Parathyroid adenoma (tissue), 2 donors: ENCODE measurements at regions not wholly inside any gene's neighbourhood (a gene's known extent, or its start where the extent isn't known, plus 50 kb on each side); places are given as distances from the start of the nearest gene placed in this dataset.
"Not testable (repeated sequence)": the region's sequence is repeated elsewhere in the genome, so short reads cannot be mapped to it uniquely, and the experiment has no call there.

Experiments
- H2AFZ ChIP-seq: fragments of 300-600 bp; sonication (generic); one replicate; pipeline ENCODE4 v1.7.0; 2017; ENCODE audit warnings: antibody characterized with exemption, mild to moderate bottlenecking
- H3K27ac ChIP-seq: fragments of 300-600 bp; sonication (generic); one replicate; pipeline ENCODE4 v1.7.0; 2017
- H3K27me3 ChIP-seq: fragments of 300-600 bp; sonication (generic); one replicate; pipeline ENCODE4 v1.7.0; 2017; ENCODE audit warnings: low read length; ENCODE audit not compliant: control insufficient read depth, insufficient read depth
- H3K36me3 ChIP-seq: fragments of 300-600 bp; sonication (generic); one replicate; pipeline ENCODE4 v1.7.0; 2017; ENCODE audit warnings: low read length; ENCODE audit not compliant: control insufficient read depth, insufficient read depth
- H3K4me1 ChIP-seq: fragments of 300-600 bp; sonication (generic); one replicate; pipeline ENCODE4 v1.7.0; 2017; ENCODE audit warnings: control low read depth
- H3K4me2 ChIP-seq: fragments of 300-600 bp; sonication (generic); one replicate; pipeline ENCODE4 v1.7.0; 2017; ENCODE audit warnings: low read length
- H3K4me3 ChIP-seq: fragments of 300-600 bp; sonication (generic); one replicate; pipeline ENCODE4 v1.7.0; 2017; ENCODE audit warnings: low read depth, low read length
- H3K79me2 ChIP-seq: fragments of 300-600 bp; sonication (generic); one replicate; pipeline ENCODE4 v1.7.0; 2017; ENCODE audit warnings: control low read depth
- H3K9ac ChIP-seq: fragments of 300-600 bp; sonication (generic); one replicate; pipeline ENCODE4 v1.7.0; 2017; ENCODE audit warnings: mild to moderate bottlenecking
- H3K9me3 ChIP-seq: fragments of 300-600 bp; sonication (generic); one replicate; pipeline ENCODE4 v1.7.0; 2017; ENCODE audit warnings: low read length; ENCODE audit not compliant: control insufficient read depth
- donor health status: primary hyperparathyroidism.

DNA sequence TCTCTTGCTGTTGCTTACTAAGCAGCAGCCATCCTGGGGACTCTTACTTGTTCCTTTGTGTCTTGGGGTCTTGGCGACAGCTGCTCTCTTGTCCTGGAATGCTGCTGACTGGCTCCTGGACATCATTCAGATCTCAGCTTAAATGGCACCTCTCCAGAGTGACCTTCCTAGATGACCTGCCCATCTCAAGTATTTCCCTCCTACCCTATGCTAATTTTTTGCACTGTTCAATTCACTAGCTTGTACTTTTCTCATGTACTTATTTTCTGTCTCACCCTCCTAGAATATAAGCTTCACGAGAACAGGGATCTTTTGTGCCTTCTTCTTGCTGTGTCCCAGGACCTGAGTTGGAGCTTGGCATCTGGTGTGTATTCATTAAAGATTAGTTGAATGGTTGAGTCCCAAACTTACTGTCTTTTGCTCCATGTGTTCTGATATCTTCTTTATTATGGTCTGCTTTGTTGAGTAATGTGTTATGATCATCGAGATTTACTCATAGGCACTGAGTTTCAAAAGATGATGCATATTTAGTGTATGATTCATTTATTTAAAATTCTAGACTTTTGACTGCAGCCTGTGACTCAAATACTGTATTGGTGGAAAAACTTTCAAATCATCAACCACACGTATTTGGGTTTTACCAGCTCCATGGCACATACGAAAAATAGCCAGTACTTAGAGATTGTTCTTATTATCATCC, 302.1 kb upstream of the PLGLB2 start:
- not testable (repeated sequence) for H3K27me3 ChIP-seq, H3K4me2 ChIP-seq, H2AFZ ChIP-seq, H3K4me3 ChIP-seq, H3K9me3 ChIP-seq, H3K27ac ChIP-seq, H3K36me3 ChIP-seq, H3K4me1 ChIP-seq, H3K79me2 ChIP-seq, H3K9ac ChIP-seq

DNA sequence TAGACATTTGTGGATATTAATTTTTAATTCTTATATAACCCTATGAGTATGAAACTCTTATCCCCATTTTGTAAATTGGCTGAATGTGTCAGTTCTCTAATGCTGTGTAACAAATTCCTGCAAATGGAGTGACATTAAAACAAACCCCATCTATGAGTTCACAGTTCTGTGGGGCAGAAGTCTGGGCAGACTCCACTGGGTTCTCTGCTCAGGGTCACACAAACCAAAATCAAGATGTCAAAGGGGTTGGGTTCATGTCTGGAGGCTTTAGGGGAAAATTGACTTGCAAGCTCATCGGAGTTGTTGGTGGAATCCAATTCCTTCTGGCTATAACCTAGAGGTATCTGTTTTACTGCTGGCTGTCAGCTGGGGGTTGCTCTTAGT, 301.6 kb upstream of the PLGLB2 start:
- H3K4me2 ChIP-seq, H3K9me3 ChIP-seq, H3K36me3 ChIP-seq, H2AFZ ChIP-seq, H3K79me2 ChIP-seq, H3K9ac ChIP-seq, H3K4me1 ChIP-seq, H3K27ac ChIP-seq, H3K4me3 ChIP-seq, H3K27me3 ChIP-seq: not testable (repeated sequence)

DNA sequence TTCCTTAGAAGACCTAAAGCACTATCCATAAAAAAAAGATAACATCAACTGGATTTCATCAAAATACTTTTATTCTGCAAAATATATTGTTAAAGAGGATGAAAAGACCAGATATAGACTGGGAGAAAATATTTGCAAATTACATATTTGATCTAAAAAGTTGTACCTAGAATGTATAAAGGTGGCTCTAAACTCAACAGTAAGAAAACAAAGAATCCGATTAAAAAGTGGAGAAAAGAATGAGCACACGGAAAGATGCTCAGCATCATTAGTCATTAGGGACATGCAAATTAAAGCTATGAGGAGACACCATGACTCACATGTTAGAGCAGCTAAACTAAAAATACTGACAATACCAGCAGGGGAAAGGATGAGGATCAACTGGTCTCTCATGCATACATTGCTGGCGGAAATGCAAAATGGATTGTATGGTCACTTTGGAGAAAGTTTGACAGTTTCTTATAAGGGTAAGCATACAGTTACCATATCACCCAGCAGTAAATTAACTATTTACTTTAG, 298.4 kb upstream of the PLGLB2 start:
- H3K27ac ChIP-seq, H3K79me2 ChIP-seq, H3K4me2 ChIP-seq, H3K27me3 ChIP-seq, H3K4me1 ChIP-seq, H3K9ac ChIP-seq, H2AFZ ChIP-seq, H3K4me3 ChIP-seq, H3K36me3 ChIP-seq, H3K9me3 ChIP-seq: not testable (repeated sequence)

DNA sequence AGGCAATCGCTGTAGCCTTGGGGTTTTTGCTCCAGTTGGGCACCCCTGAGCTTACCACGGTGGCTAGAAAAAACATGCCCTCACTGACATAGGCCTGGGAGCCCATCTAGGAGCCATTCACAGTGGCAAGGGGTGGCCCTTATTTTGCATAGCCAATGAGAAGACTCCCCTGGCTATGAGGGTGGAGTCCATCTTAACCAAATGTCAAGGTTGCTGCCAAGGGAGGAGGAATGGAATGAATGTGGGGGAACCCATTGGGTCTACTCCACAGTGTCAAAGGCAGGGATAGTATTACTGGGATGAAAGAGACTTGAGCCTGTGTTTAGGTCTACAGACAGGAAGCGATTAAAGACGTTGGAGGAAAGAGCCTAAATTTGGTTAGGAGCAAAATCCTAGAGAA, 295.7 kb upstream of the PLGLB2 start:
- not testable (repeated sequence) for H3K4me1 ChIP-seq, H3K4me3 ChIP-seq, H3K79me2 ChIP-seq, H3K9me3 ChIP-seq, H2AFZ ChIP-seq, H3K4me2 ChIP-seq, H3K27ac ChIP-seq, H3K9ac ChIP-seq, H3K36me3 ChIP-seq, H3K27me3 ChIP-seq

DNA sequence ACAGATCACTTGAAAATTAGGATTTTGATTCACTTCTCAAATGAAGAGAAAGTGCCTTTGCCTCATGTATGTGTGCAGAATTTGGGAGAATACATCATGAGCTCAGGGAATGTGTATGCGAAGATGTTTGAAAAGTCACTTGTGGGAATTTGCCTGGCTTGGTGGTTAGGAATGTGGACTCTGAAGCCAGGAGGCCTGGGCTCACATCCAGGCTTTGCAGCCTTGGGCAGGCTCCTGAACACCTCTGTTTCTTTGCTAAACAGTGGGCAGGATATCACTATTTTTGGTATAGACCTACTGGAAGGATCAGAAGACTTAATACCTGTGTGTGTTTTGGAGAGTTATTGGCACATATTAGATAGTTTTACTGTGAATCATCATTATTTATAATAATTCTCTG, 295.0 kb upstream of the PLGLB2 start:
- not testable (repeated sequence) for H3K4me1 ChIP-seq, H3K9me3 ChIP-seq, H2AFZ ChIP-seq, H3K79me2 ChIP-seq, H3K4me3 ChIP-seq, H3K27ac ChIP-seq, H3K36me3 ChIP-seq, H3K4me2 ChIP-seq, H3K9ac ChIP-seq, H3K27me3 ChIP-seq

DNA sequence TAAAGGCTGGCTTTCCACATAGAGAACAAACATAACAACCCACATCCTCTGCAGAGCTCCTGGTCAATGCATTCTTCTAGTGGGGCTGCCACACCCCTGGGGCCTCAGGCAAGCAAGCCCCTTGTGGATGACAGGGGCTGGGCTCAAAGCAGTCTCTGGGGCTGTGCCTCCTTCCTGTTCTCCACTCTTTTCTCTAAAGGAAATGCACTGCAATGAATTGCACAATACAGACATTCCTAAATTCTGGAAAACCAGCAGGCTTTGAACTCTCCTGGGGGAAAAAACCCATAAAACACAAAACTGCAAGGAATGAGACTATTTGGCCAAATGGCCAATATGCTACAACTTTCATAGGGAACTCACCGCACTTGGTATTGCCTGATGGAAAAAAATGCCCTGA, 293.9 kb upstream of the PLGLB2 start:
- not testable (repeated sequence) for H3K4me1 ChIP-seq, H3K4me3 ChIP-seq, H3K9me3 ChIP-seq, H3K36me3 ChIP-seq, H3K79me2 ChIP-seq, H3K27me3 ChIP-seq, H3K4me2 ChIP-seq, H3K27ac ChIP-seq, H3K9ac ChIP-seq, H2AFZ ChIP-seq

DNA sequence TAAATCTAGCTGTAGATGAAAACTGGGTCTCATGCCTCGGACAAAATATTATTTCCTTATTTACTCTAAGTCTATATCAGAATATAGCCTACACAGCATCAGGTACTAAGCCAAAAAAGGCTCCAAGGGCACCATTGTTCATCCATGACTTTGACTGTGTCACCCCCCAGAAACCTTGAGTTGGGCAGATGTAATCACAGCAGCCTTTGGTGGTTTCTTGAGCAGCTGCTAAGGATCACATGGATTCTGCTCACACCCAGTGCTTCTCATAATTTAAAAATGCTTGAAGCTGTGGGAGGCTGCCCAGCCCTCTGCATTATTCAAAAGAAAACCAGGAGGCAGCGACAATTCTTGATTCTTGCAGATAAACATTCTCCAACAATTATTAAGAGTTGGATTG, 293.5 kb upstream of the PLGLB2 start:
- not testable (repeated sequence) for H3K79me2 ChIP-seq, H3K9ac ChIP-seq, H2AFZ ChIP-seq, H3K36me3 ChIP-seq, H3K4me2 ChIP-seq, H3K27me3 ChIP-seq, H3K4me1 ChIP-seq, H3K9me3 ChIP-seq, H3K4me3 ChIP-seq, H3K27ac ChIP-seq

DNA sequence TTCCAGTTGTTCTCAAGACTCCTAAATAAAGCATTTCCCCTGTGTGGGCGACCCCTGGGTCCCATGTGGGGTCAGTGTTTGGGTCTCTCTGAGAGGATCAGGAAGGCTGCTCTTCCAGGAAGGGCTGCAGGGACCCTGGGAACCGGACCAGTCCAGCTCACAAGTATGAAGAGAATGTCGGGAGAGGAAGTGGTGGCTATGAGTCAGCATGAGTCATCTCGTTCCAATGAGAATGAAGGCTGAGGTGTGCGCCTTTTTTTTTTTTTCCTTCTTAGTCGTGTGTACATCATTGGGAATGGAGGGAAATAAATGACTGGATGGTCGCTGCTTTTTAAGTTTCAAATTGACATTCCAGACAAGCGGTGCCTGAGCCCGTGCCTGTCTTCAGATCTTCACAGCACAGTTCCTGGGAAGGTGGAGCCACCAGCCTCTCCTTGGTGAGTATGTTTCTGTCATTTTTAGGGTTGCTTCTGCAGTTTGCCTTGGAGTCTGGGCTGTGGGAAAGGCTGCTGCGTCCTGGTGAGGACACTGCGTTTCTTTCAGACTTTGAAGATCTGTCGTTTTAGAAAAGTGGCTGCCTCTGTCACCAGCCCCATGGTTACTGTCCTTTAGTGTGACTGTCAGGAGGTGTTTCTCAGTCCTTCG, 292.6 kb upstream of the PLGLB2 start:
- H2AFZ ChIP-seq, H3K27me3 ChIP-seq, H3K4me3 ChIP-seq, H3K79me2 ChIP-seq, H3K9me3 ChIP-seq, H3K9ac ChIP-seq, H3K4me1 ChIP-seq, H3K4me2 ChIP-seq, H3K36me3 ChIP-seq: not testable (repeated sequence)
- H3K27ac ChIP-seq = peak overlapping the region; percentile 24

DNA sequence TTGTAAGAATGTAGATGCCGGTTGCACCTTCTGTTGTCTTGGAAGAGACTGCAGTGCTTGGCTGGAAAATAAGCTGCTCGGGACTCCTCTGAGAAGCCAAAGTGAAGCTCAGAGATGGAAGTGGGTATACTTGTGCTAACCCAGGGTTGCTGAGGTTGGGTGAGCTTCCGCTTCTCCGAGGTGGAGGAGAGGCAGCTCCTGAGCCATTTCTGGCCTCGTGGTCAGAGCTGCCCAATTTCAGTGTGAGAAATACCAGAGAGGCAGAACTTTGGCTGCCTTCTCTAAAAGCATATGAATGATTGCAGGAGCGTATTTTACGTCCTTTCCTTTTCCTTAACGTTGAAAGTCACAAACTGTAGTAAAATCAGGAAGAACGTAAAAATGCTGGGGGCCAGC, 292.0 kb upstream of the PLGLB2 start:
- not testable (repeated sequence) for H3K4me1 ChIP-seq, H3K79me2 ChIP-seq, H3K9me3 ChIP-seq, H3K4me3 ChIP-seq, H3K27me3 ChIP-seq, H2AFZ ChIP-seq, H3K4me2 ChIP-seq, H3K9ac ChIP-seq, H3K36me3 ChIP-seq
- H3K27ac ChIP-seq = peak overlapping the region; percentile 24

DNA sequence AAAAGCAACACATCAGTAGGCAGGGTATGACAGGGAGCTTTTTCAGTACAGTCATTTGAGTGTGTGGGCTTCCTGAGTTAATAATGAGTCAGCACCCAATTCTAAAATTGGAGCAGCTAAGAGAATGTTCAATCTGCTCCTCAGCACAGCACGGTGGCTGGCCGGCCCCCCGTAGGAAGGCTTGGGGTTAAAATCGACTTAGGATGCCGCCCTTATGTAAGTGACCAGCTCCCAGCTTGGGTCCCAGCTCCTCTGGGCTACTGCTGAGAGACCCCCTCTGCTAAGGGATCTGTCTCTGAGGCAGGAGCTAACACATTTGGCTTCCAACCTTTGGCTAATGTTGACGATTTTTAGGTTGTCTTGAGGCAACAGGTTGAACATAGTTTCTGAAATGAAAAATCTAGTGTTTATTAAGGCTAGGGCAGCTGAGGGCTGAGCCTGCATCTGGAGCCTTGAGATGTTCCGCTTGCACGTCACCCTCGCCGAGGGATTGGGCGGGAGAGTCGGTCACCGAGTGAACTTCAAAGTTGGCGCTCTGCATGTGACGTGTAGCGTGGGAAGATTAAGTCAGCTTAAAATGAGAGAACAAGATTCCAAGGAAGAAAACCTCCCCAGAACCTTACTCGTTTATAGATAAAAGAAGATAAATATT, 291.3 kb upstream of the PLGLB2 start:
- not testable (repeated sequence) for H3K79me2 ChIP-seq, H3K4me2 ChIP-seq, H3K9me3 ChIP-seq, H3K9ac ChIP-seq, H3K36me3 ChIP-seq, H2AFZ ChIP-seq, H3K27ac ChIP-seq, H3K27me3 ChIP-seq, H3K4me3 ChIP-seq, H3K4me1 ChIP-seq

DNA sequence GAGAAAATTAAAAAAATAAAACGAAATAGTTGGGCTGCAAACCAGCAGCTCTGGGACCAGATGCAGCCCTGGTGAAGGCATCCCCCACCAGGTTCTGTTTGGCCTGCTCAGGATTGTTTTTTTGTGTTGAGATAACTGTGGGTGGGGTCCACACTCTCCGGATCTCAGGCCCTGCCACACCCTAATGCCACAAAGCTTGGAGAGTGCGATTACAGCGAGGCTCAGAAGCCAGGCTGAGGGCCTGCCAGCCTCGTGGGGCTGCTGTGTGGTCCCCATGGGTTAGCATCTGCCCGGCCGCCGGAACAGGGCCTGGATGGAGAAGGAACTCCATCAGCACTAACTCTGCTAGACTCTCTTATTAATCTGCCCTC, 290.8 kb upstream of the PLGLB2 start:
- H3K27ac ChIP-seq, H3K4me1 ChIP-seq, H3K9me3 ChIP-seq, H3K4me3 ChIP-seq, H3K36me3 ChIP-seq, H3K79me2 ChIP-seq, H3K4me2 ChIP-seq, H3K27me3 ChIP-seq, H3K9ac ChIP-seq, H2AFZ ChIP-seq: not testable (repeated sequence)
